HG02759 (cell line): ENCODE measurements at regions not wholly inside any gene's neighbourhood (a gene's known extent, or its start where the extent isn't known, plus 50 kb on each side); places are given as distances from the start of the nearest gene placed in this dataset.

Experiments used
- ATAC-seq: cut with Tn5 transposase; IDR thresholded peaks from one replicate; pipeline ENCODE4 v1.9.1; 2021; ENCODE audit warnings: mild to moderate bottlenecking, moderate library complexity; ENCODE audit not compliant: unreplicated experiment

GRCh38 chr1:209380420-209380819, 203.1 kb upstream of the CAMK1G start:
- ATAC-seq = no peak

- ATAC-seq = no peak
Observed at GRCh38 chr1:209382231-209383100, 201.0 kb upstream of the CAMK1G start.

GRCh38 chr1:209383422-209383821, 200.1 kb upstream of the CAMK1G start:
- ATAC-seq = no peak

GRCh38 chr1:209383907-209384709, 199.4 kb upstream of the CAMK1G start:
- ATAC-seq = no peak

- ATAC-seq = no peak
Observed at GRCh38 chr1:209384710-209385550, 198.6 kb upstream of the CAMK1G start.

GRCh38 chr1:209386156-209386555, 197.4 kb upstream of the CAMK1G start:
- no peak for ATAC-seq

GRCh38 chr1:209387271-209387968, 196.1 kb upstream of the CAMK1G start:
- no peak for ATAC-seq

GRCh38 chr1:209387969-209388329, 195.6 kb upstream of the CAMK1G start:
- no peak for ATAC-seq

- ATAC-seq = no peak
Observed at GRCh38 chr1:209388358-209388757, 195.2 kb upstream of the CAMK1G start.

GRCh38 chr1:209389258-209389657, 194.3 kb upstream of the CAMK1G start:
- ATAC-seq = no peak

- no peak for ATAC-seq
Observed at GRCh38 chr1:209389975-209390374, 193.5 kb upstream of the CAMK1G start.

- ATAC-seq = no peak
Observed at GRCh38 chr1:209390764-209391163, 192.8 kb upstream of the CAMK1G start.

- no peak for ATAC-seq
Observed at GRCh38 chr1:209391792-209392191, 191.7 kb upstream of the CAMK1G start.

- no peak for ATAC-seq
Observed at GRCh38 chr1:209395169-209395568, 188.3 kb upstream of the CAMK1G start.

- ATAC-seq = no peak
Observed at GRCh38 chr1:209397371-209397770, 186.1 kb upstream of the CAMK1G start.

- no peak for ATAC-seq
Observed at GRCh38 chr1:209397910-209398309, 185.6 kb upstream of the CAMK1G start.

- no peak for ATAC-seq
Observed at GRCh38 chr1:209398313-209398991, 185.1 kb upstream of the CAMK1G start.

- no peak for ATAC-seq
Observed at GRCh38 chr1:209399800-209400199, 183.7 kb upstream of the CAMK1G start.

GRCh38 chr1:209400351-209401220, 182.9 kb upstream of the CAMK1G start:
- ATAC-seq = no peak
